ENCODE measurements at regions not wholly inside any gene's neighbourhood (a gene's known extent, or its start where the extent isn't known, plus 50 kb on each side); places are given as distances from the start of the nearest gene placed in this dataset.

DNA sequence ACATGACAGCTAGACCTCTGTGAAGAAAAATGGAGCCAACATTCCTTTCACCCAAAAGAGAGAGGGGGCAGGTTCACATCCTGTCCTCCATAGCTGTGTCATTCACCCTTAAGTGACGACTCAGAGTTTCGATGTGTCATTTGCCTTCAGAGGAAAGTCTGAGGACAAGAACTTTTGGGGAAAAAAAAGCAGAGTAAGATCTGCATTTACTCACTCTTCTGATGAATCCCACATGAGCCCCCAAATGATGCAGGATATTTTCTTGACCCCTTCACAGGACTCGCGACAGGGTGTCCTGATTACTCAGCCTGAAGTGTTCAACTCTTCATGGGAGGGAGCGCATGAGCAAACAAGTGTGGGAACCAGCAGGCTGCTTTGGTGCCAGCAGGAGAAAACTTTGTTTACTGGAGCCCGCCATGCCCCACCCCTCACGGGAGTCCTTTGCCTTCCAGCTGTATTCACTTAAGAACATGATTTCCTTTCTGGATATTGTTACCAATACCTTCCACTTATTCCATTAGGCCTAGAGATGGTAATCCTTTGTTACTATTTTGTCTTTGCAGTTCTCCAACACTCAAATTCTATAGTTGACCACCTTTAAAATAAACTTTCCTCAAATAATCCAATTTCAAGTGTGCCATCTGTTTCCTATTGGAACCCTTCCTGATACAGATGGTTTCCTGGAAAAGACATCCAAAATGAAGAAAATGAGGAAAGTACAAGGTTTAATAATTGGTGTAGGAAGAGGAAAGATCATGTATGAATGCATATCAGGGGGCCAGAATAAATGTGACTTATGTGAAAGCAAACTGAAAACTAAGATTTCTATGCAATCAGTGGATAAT is 729.8 kb downstream of the FAM181B start:
- TF ChIP-seq EZH2phosphoT487 (IDR thresholded peaks at IDR 0.05; ENCODE audit: borderline replicate concordance, low read length), result no peak
- TF ChIP-seq CTCF (conservative IDR thresholded peaks at IDR 0.05; ENCODE audit: low read depth, low read length), result no peak
- TF ChIP-seq EZH2 (IDR thresholded peaks at IDR 0.05; ENCODE audit: low read length, unreplicated experiment), result no peak

Data from PC-3 (cell line).